Activated T-helper 1 cell treated with anti-CD3 and anti-CD28 coated beads, Interleukin-12 subunit alpha, Interleukin-12 subunit beta, Interleukin-2, Interleukin-4 antibody, amounts not matched to agents 30 ng/mL and 10 ng/mL and 1 ng/mL, durations not matched to agents 14 hours and 24 hours and 36 hours (primary cell): ENCODE measurements at regions not wholly inside any gene's neighbourhood (a gene's known extent, or its start where the extent isn't known, plus 50 kb on each side); places are given as distances from the start of the nearest gene placed in this dataset.
"Not testable (repeated sequence)": the region's sequence is repeated elsewhere in the genome, so short reads cannot be mapped to it uniquely, and the experiment has no call there.

ENCODE experiments used
- DNase-seq: peaks from one replicate; pipeline ENCODE4 v3.0.0; 2021; ENCODE audit warnings: low spot score
- H3K27ac Mint-ChIP-seq: one replicate; pipeline ENCODE4 v1.8.0; 2021; ENCODE audit warnings: mild to moderate bottlenecking, mixed read lengths
- H3K27me3 Mint-ChIP-seq: one replicate; pipeline ENCODE4 v1.8.0; 2022; ENCODE audit warnings: mild to moderate bottlenecking, moderate library complexity, mixed read lengths; ENCODE audit not compliant: insufficient read depth
- H3K36me3 Mint-ChIP-seq: one replicate; pipeline ENCODE4 v1.8.0; 2021; ENCODE audit warnings: low read depth, mixed read lengths
- H3K4me1 Mint-ChIP-seq: one replicate; pipeline ENCODE4 v1.8.0; 2021; ENCODE audit warnings: low read depth, mixed read lengths
- H3K4me3 Mint-ChIP-seq: one replicate; pipeline ENCODE4 v1.8.0; 2021; ENCODE audit warnings: mild to moderate bottlenecking, moderate library complexity, mixed read lengths
- H3K9me3 Mint-ChIP-seq: one replicate; pipeline ENCODE4 v1.8.0; 2021; ENCODE audit warnings: mixed read lengths
- intact Hi-C: fragments of 100-400 bp; cut with micrococcal nuclease; formaldehyde crosslinking; loops from one replicate; pipeline ENCODE4 v1.15.1; 2024

DNA sequence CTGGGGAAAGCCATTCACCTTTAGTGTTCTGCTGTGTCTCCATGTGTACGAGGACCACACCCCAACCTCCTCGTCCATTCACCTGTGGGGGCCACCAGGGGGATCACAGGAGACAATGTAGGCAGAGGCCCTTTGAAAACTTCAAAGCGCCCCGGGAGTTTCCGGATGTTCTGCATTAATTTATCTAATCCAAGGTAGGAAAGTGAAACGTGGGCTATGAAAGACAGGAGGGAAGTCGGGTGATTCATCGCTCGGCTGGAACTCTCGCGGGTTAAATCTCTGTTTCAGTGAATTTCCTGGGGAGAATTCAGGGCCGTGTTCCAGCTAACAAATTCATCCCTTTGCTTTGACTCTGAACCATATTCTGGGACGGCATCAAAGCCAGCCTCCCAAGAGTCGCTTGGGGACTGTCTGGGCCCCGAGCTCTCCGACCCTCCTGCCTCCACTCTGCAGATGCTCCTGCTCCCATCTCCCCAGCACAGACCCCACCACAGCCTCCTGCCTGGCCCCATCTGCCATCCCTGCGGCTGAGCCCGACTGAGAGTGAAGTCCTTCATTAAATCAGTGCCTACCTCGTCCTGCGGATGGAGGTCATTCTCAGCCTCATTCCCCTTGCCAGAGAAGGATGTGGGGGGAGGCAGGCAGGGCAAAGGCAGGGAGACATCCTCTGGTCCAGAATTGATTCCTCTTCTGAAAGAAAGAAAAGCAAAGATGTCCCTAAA lies 114.1 kb upstream of the CARD11 start:
- no peak overlapping the region for H3K27ac Mint-ChIP-seq
- H3K9me3 Mint-ChIP-seq: peaks cover 5% of the 10 kb centered on the region
- DNase-seq: no peak
- intact Hi-C loops: loop anchor here (10.0 kb wide), 1 partner anchor 203 kb away; no protein-coding TSS in a partner anchor
- H3K4me1 Mint-ChIP-seq: peaks cover 27% of the 10 kb centered on the region
- no peak overlapping the region for H3K4me3 Mint-ChIP-seq
- peaks cover 2% of the 10 kb centered on the region for H3K36me3 Mint-ChIP-seq
- H3K27me3 Mint-ChIP-seq: peaks cover 8% of the 10 kb centered on the region

DNA sequence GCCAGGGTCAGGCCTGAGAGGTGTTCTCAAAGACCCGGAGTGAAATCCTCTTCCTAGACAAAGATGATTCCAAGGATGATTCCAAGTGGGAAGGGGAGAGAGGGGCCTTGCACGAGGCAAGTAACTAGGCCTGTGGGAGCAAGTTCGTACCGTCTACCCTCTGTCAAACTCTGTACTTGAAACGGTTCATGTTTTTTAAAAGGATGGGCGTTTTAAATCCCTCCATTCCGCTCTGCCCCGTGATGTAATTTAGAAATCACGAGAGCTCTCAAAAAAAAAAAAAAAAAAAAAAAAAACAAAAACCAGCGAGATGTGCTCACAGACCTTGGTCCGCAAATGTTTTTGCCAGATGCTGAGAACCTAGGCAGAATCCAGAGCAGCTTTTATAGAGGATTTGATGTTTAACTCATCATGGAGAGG lies 114.7 kb upstream of the CARD11 start:
- Mint-ChIP-seq H3K4me3 (no peak overlapping the region), H3K4me1 (peaks cover 26% of the 10 kb centered on the region), H3K9me3 (peaks cover 5% of the 10 kb centered on the region), H3K36me3 (peaks cover 2% of the 10 kb centered on the region), H3K27me3 (peaks cover 11% of the 10 kb centered on the region), H3K27ac (no peak overlapping the region)
- DNase-seq: no peak
- intact Hi-C loops: loop anchor here (10.0 kb wide), 1 partner anchor 204 kb away; no protein-coding TSS in a partner anchor

DNA sequence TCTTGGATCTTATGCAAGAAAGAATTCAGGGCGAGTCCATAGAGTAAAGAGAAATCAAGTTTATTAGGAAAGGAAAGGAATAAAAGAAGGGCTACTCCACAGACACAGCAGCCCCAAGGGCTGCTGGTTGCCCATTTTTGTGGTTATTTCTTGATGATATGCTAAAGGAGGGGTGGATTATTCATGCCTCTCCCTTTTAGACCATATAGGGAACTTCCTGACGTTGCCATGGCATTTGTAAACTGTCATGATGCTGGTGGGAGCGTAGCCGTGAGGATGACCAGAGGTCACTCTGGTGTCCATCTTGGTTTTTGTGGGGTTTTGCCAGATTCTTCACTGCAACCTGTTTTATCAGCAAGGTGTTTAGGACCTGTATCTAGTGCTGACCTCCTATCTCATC lies 115.4 kb upstream of the CARD11 start:
- Mint-ChIP-seq H3K4me3 (no peak overlapping the region), H3K27me3 (peaks cover 14% of the 10 kb centered on the region), H3K36me3 (peaks cover 2% of the 10 kb centered on the region), H3K27ac (no peak overlapping the region), H3K9me3 (peaks cover 5% of the 10 kb centered on the region), H3K4me1 (peaks cover 20% of the 10 kb centered on the region)
- DNase-seq: no peak
- intact Hi-C loops: loop anchor here (10.0 kb wide), 1 partner anchor 204 kb away; no protein-coding TSS in a partner anchor

DNA sequence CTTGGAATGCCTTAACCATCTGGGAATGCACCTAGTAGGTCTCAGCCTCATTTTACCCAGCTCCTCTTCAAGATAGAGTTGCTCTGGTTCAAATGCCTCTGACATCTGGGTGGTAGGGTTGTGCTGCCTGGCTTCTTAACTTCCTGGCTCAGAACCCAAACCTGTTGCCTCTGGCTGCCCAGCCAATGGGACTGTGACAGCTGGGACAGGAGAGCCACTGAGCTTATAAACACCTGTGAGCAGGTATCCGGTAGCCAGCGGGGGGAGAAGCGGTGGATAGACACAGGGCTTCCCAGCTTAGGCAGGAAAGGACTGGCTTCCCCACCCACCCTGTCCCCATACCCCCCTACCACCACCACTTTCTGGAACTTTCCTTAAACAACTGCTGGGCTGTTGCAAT lies 115.8 kb upstream of the CARD11 start:
- Mint-ChIP-seq H3K27me3 (peaks cover 18% of the 10 kb centered on the region), H3K4me1 (peaks cover 19% of the 10 kb centered on the region), H3K9me3 (peaks cover 5% of the 10 kb centered on the region), H3K27ac (no peak overlapping the region), H3K4me3 (no peak overlapping the region), H3K36me3 (peaks cover 2% of the 10 kb centered on the region)
- intact Hi-C loops: loop anchor here (10.0 kb wide), 1 partner anchor 205 kb away; no protein-coding TSS in a partner anchor
- no peak for DNase-seq

DNA sequence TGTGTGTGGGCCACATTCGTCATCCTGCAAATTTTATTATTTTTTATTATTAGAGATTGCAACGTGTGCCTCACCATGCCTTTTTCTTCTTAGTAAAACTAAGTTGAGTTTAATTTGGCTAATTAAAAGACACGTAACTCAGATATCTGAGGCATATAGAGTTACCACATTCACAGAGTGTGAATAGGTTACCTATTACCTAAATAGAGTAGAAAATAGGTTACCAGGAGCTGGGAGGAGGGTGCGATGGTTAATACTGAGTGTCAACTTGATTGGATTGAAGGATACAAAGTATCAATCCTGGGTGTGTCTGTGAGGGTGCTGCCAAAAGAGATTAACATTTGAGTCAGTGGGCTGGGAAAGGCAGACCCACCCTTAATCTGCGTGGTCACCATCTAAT lies 116.3 kb upstream of the CARD11 start:
- H3K36me3 Mint-ChIP-seq, H3K27ac Mint-ChIP-seq, H3K9me3 Mint-ChIP-seq, H3K4me3 Mint-ChIP-seq, DNase-seq: not testable (repeated sequence)
- H3K4me1 Mint-ChIP-seq: peaks cover 14% of the 10 kb centered on the region
- intact Hi-C loops: loop anchor here (10.0 kb wide), 1 partner anchor 205 kb away; no protein-coding TSS in a partner anchor
- H3K27me3 Mint-ChIP-seq: peaks cover 16% of the 10 kb centered on the region

DNA sequence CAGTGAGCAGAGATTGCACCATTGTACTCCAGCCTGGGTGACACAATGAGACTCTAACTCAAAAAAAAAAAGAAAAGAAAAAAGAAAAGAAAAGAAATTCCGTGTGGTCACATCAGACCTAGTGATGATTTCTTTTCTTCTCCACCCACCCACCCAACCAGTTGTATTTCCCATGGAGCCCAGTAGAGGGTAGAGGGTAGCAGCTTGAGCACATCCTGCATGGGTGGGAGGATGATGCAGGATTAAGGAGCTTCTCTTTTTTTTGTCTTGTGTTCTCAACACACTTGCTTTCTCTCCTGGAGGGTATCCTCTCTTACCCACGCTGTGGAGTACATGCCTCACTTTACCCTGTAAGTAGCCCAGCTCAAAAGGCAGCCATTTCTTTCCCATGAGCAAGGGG lies 118.6 kb upstream of the CARD11 start:
- no peaks in the 10 kb centered on the region for H3K36me3 Mint-ChIP-seq
- peaks cover 8% of the 10 kb centered on the region for H3K4me1 Mint-ChIP-seq
- H3K4me3 Mint-ChIP-seq: no peak overlapping the region
- intact Hi-C loops: no loop called here
- H3K27me3 Mint-ChIP-seq: peaks cover 21% of the 10 kb centered on the region
- H3K9me3 Mint-ChIP-seq: no peaks in the 10 kb centered on the region
- no peak for DNase-seq
- no peak overlapping the region for H3K27ac Mint-ChIP-seq

DNA sequence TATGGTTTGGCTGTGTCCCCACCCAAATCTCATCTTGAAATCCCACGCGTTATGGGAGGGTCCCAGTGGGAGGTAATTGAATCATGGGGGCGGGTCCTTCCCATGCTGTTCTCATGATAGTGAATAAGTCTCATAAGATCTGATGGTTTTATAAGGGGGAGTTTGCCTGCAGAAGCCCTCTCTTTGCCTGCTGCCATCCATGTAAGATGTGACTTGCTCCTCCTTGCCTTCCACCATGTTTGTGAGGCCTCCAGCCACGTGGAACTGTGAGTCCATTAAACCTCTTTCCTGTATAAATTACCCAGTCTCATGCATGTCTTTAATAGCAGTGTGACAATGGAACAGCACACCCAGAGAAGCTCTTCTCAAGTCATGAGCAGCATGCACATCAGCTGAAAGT lies 119.1 kb upstream of the CARD11 start:
- DNase-seq, H3K27ac Mint-ChIP-seq, H3K9me3 Mint-ChIP-seq, H3K4me1 Mint-ChIP-seq, H3K36me3 Mint-ChIP-seq, intact Hi-C loops, H3K4me3 Mint-ChIP-seq: not testable (repeated sequence)
- H3K27me3 Mint-ChIP-seq: peaks cover 21% of the 10 kb centered on the region

DNA sequence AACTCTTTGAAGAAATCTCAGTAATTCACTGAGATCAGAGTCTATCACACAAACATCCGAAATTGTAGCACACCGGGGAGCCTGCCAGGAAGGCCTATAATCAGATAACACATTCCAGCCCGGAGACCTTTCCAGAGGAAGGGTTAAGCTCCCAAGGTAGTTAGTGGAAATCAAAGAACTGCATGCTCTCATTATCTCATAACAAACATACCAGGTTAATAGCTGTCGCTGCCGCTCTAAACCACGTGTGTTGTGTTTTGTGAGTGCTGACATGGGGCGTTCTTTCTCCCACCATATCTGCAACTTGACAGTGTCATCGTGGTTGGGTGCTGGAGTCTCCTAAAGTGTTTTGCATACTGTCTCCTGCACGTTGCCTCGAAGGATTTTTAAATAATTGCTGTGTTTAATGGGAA lies 120.7 kb upstream of the CARD11 start:
- peaks cover 27% of the 10 kb centered on the region for H3K27me3 Mint-ChIP-seq
- intact Hi-C loops: no loop called here
- DNase-seq: no peak

DNA sequence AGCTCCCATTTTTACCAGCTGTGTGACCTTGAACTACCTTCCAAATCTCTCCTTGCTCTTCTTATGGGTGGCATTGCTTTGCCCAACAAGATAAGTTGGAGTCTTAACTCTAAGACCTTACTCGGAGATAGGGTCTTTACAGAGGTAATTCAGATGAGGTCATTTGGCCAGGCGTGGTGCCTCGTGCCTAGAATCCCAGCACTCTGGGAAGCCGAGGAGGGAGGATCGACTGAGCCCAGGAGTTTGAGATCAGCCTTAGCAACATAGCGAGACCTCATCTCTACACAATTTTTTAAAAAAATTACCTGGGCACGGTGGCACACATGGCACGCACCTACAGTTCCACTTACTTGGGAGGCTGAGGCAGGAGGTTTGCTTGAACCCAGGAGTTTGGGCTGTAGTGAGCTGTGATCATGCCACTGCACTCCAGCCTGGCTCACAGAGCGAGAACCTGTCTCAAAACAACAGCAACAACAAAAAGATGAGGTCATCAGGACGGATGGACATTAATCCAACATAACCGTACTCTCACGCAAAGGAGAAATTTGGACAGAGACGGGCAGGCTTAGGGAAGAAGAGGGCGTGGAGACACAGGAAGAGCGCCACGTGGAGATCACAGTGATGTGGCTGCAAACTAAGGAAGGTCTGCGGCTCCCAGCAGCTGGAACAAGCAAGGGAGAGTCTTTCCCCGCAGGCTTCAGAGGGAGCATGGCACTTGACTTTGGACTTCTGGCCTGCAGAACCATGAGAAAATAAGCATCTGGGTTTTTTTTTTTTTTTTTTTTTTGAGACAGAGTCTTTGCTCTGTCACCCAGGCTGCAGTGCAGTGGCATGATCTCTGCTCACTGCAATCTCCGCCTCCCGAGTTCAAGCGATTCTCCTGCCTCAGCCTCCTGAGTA lies 122.3 kb upstream of the CARD11 start:
- no peaks in the 10 kb centered on the region for H3K4me1 Mint-ChIP-seq
- H3K9me3 Mint-ChIP-seq: no peaks in the 10 kb centered on the region
- H3K36me3 Mint-ChIP-seq: no peaks in the 10 kb centered on the region
- H3K4me3 Mint-ChIP-seq: no peak overlapping the region
- no peak overlapping the region for H3K27ac Mint-ChIP-seq
- peaks cover 24% of the 10 kb centered on the region for H3K27me3 Mint-ChIP-seq
- intact Hi-C loops: no loop called here
- DNase-seq: no peak

More for the DNA sequence above, 120.7 kb upstream of the CARD11 start:
- H3K9me3 Mint-ChIP-seq: no peaks in the 10 kb centered on the region
- H3K4me1 Mint-ChIP-seq: no peaks in the 10 kb centered on the region
- H3K27ac Mint-ChIP-seq: no peak overlapping the region
- H3K4me3 Mint-ChIP-seq: no peak overlapping the region
- no peaks in the 10 kb centered on the region for H3K36me3 Mint-ChIP-seq

DNA sequence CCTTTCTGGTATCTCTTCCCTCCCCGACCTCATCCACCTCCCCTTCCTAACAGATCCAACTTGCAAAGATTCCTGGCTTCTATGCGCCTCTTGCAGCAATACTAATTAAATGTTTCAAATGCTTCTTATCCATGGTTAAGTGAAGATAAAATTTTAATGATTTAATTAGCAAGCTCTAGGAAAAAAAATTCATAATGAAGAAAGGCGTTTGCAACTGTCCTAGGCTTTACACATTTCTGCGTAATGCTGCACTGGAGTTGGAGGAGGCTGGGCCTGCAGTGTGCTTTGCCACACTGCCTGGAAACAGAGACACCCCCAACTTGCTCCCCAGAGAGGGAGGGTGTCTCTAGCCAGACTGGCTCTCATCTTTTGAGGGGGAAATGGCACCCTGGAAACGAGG lies 123.9 kb upstream of the CARD11 start:
- DNase-seq: no peak
- intact Hi-C loops: no loop called here
- Mint-ChIP-seq H3K9me3 (peaks cover 6% of the 10 kb centered on the region), H3K27ac (no peak overlapping the region), H3K36me3 (no peaks in the 10 kb centered on the region), H3K4me1 (no peaks in the 10 kb centered on the region), H3K27me3 (peaks cover 24% of the 10 kb centered on the region), H3K4me3 (no peak overlapping the region)

DNA sequence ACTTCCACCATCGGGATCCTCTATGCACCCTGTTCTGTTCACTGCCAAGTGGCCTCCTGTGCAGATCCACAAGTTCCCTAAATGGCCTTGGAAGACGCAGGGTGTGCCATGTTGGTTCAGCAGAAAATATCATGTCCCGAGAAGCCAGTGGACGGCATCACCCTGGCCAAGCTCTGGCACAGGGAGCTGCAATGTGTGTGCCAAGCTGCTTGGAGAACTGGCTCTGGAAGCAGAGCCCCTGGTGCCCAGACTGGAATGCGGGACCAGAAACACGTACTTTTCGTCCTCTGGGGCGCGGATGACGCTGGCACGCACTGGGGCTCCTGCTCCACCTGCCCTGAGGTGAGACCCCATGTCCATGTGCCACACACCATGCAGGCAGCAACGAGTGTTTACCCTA lies 124.7 kb upstream of the CARD11 start:
- H3K27me3 Mint-ChIP-seq: peaks cover 28% of the 10 kb centered on the region
- H3K4me3 Mint-ChIP-seq: no peak overlapping the region
- intact Hi-C loops: no loop called here

DNA sequence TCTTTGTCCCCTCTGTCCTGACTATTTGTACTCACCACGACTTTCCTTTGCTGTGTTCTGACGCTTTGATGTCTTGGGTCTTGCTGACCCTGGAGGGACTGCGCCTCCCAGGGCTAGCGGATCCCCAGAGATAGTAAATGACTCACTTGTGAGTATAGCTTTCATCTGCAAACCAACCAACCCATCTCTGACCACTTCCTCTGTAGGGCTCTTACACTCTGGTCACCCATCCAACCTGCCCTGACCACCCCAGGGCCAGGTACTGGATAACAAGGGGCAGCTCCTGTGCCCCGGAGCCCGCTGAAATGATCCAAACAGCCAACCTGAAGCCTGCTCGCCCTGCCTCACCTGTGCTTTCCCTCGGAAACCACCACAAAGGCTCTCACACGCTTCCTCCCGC lies 125.2 kb upstream of the CARD11 start:
- no peak overlapping the region for H3K4me3 Mint-ChIP-seq
- DNase-seq: no peak
- intact Hi-C loops: no loop called here
- H3K9me3 Mint-ChIP-seq: peaks cover 6% of the 10 kb centered on the region
- no peaks in the 10 kb centered on the region for H3K4me1 Mint-ChIP-seq
- no peaks in the 10 kb centered on the region for H3K36me3 Mint-ChIP-seq
- H3K27ac Mint-ChIP-seq: no peak overlapping the region
- peaks cover 25% of the 10 kb centered on the region for H3K27me3 Mint-ChIP-seq

More for the DNA sequence above, 124.7 kb upstream of the CARD11 start:
- DNase-seq: no peak
- no peaks in the 10 kb centered on the region for H3K36me3 Mint-ChIP-seq
- H3K27ac Mint-ChIP-seq: no peak overlapping the region
- peaks cover 6% of the 10 kb centered on the region for H3K9me3 Mint-ChIP-seq
- H3K4me1 Mint-ChIP-seq: no peaks in the 10 kb centered on the region

DNA sequence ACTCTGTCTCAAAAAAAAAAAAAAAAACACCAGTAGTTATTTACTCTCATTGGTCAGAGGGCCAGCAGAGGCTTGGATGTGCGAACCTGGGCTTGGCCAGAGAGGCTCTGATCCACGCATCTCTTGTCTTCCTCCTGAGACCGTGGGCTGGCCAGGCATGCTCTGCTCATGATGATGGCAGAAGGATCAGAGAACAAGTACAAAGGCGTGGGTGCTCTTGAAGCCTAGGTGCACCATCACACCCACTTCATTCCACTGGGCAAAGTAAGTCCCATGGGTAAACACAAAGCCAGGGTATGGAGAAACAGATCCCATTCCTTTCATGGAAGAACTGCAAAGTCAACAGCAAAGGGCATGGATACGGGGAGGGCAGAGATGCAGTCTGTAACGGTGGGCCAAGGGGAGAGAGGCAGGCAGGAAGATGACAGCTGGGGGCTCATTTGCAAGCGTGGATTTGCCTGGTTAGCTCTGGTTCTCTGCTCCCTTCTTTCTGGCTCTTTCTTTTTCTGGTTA lies 128.2 kb upstream of the SDK1 start:
- no peak overlapping the region for H3K27ac Mint-ChIP-seq
- no peak for DNase-seq
- no peaks in the 10 kb centered on the region for H3K36me3 Mint-ChIP-seq
- H3K4me1 Mint-ChIP-seq: no peaks in the 10 kb centered on the region
- peaks cover 15% of the 10 kb centered on the region for H3K9me3 Mint-ChIP-seq
- intact Hi-C loops: no loop called here
- H3K4me3 Mint-ChIP-seq: no peak overlapping the region
- H3K27me3 Mint-ChIP-seq: peaks cover 17% of the 10 kb centered on the region
